ENCODE measurements at regions not wholly inside any gene's neighbourhood (a gene's known extent, or its start where the extent isn't known, plus 50 kb on each side); places are given as distances from the start of the nearest gene placed in this dataset.

- no peak for TF ChIP-seq KLF17 (tag by site-specific recombination; IDR thresholded peaks at IDR 0.05)
- TF ChIP-seq KLF8 (tag by site-specific recombination; IDR thresholded peaks at IDR 0.05): no peak
- TF ChIP-seq BCL6B (tag by site-specific recombination; IDR thresholded peaks at IDR 0.05): no peak
- no peak for TF ChIP-seq ZNF510 (tag by site-specific recombination; IDR thresholded peaks at IDR 0.05; ENCODE audit: insufficient replicate concordance)
- TF ChIP-seq ZNF624 (tag by site-specific recombination; IDR thresholded peaks at IDR 0.05): no peak
- TF ChIP-seq ZNF791 (tag by site-specific recombination; IDR thresholded peaks at IDR 0.05): no peak
- TF ChIP-seq GLIS2 (tag by site-specific recombination; IDR thresholded peaks at IDR 0.05): no peak
- no peak for TF ChIP-seq ZNF146 (tag by site-specific recombination; IDR thresholded peaks at IDR 0.05)
- TF ChIP-seq ZNF362 (tag by site-specific recombination; IDR thresholded peaks at IDR 0.05): no peak
- no peak for TF ChIP-seq ZNF704 (tag by site-specific recombination; IDR thresholded peaks at IDR 0.05)
These were observed 423.3 kb upstream of the IL12A start (continued) for GRCh38 chr3:159565313-159565712.

GRCh38 chr3:159583662-159584061 lies 405.0 kb upstream of the IL12A start:
- H3K4me3 ChIP-seq (ENCODE audit: low read depth, low read length): no peak overlapping the region
- no peak overlapping the region for H3K27ac ChIP-seq (ENCODE audit: extremely low read depth, low read depth, low read length)
- H3K4me1 ChIP-seq (ENCODE audit: control insufficient read depth, insufficient read depth, low read length): no peaks in the 10 kb centered on the region
- H3K36me3 ChIP-seq (ENCODE audit: control insufficient read depth in 2 of 2, insufficient read depth in 1 of 2, low read length in 2 of 2): no peaks in the 10 kb centered on the region
- no peaks in the 10 kb centered on the region for H3K9me3 ChIP-seq (ENCODE audit: control insufficient read depth, insufficient read depth, low read depth, low read length)
- POLR2A ChIA-PET: no interaction called here
- CTCF ChIA-PET: interaction anchor here (0.9 to 1.0 kb wide), 2 partner anchors 320 to 423 kb away, joined by 3 read pairs; no protein-coding TSS in a partner anchor
- TF ChIP-seq PRDM10 (tag by site-specific recombination; IDR thresholded peaks at IDR 0.05): no peak
- TF ChIP-seq TSHZ1 (tag by site-specific recombination; IDR thresholded peaks at IDR 0.05; ENCODE audit: borderline replicate concordance): no peak
- no peak for TF ChIP-seq ZNF513 (tag by site-specific recombination; IDR thresholded peaks at IDR 0.05)
- no peak for TF ChIP-seq YY2 (tag by site-specific recombination; IDR thresholded peaks at IDR 0.05)
- no peak for TF ChIP-seq ZNF112 (tag by site-specific recombination; IDR thresholded peaks at IDR 0.05)
- TF ChIP-seq ZBTB20 (tag by site-specific recombination; IDR thresholded peaks at IDR 0.05): no peak
- no peak for TF ChIP-seq ZNF571 (tag by site-specific recombination; IDR thresholded peaks at IDR 0.05)
- TF ChIP-seq ZNF549 (tag by site-specific recombination; IDR thresholded peaks at IDR 0.05): no peak
- TF ChIP-seq SETDB1 (IDR thresholded peaks at IDR 0.05; ENCODE audit: insufficient read length, low read length): no peak
- TF ChIP-seq SALL2 (tag by site-specific recombination; IDR thresholded peaks at IDR 0.05; ENCODE audit: borderline replicate concordance): no peak
- no peak for TF ChIP-seq HOXC10 (CRISPR knock-in tag; IDR thresholded peaks at IDR 0.05)
- TF ChIP-seq ZNF426 (tag by site-specific recombination; IDR thresholded peaks at IDR 0.05): no peak
- TF ChIP-seq ZNF596 (tag by site-specific recombination; IDR thresholded peaks at IDR 0.05): no peak

All from HEK293 (cell line).